ENCODE measurements at regions not wholly inside any gene's neighbourhood (a gene's known extent, or its start where the extent isn't known, plus 50 kb on each side); places are given as distances from the start of the nearest gene placed in this dataset.

DNA sequence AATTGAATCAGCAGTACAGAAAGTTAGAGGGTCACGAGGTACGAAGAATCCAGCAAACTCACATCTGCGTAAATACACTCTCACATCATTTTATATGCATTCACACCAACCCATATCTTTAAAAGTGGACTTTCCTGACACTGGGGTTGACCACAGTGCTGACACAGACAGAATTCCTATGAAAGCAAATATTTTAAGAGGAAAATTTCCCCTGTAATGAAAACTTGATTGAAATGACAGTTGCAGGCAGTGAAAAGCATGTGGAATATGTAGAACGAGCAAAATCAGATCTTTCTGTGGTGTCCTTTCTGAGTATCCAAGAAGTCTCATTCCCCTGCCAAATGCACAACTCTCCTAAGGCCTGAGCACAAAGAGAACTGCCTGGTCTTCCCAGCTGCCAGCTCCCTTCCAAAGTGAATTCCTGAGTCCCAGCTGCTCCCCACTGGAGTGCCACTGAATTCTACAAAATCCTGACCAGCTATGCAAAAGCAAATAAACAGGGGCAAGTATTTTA lies 50.5 kb upstream of the FAM9C start:
- TF ChIP-seq, protein P1, sequence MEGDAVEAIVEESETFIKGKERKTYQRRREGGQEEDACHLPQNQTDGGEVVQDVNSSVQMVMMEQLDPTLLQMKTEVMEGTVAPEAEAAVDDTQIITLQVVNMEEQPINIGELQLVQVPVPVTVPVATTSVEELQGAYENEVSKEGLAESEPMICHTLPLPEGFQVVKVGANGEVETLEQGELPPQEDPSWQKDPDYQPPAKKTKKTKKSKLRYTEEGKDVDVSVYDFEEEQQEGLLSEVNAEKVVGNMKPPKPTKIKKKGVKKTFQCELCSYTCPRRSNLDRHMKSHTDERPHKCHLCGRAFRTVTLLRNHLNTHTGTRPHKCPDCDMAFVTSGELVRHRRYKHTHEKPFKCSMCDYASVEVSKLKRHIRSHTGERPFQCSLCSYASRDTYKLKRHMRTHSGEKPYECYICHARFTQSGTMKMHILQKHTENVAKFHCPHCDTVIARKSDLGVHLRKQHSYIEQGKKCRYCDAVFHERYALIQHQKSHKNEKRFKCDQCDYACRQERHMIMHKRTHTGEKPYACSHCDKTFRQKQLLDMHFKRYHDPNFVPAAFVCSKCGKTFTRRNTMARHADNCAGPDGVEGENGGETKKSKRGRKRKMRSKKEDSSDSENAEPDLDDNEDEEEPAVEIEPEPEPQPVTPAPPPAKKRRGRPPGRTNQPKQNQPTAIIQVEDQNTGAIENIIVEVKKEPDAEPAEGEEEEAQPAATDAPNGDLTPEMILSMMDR (IDR thresholded peaks at IDR 0.05): no peak
- no peak for TF ChIP-seq POLR2AphosphoS5 (IDR thresholded peaks at IDR 0.05; ENCODE audit: low read depth, low read length)
